Testis (tissue), 2 donors: ENCODE measurements at regions not wholly inside any gene's neighbourhood (a gene's known extent, or its start where the extent isn't known, plus 50 kb on each side); places are given as distances from the start of the nearest gene placed in this dataset.

Experiments used
- POLR2A ChIP-seq: fragments of 450-650 bp; IDR thresholded peaks from one replicate; pipeline ENCODE4 v1.6.1; 2017; ENCODE audit warnings: antibody characterized with exemption, mild to moderate bottlenecking, moderate library complexity
- TF ChIP-seq, protein P1 (sequence below), 3 experiments: fragments of 450-650 bp in 2 of 3; fragments of 200-600 bp in 1 of 3; sonication (generic) in 1 of 3; IDR thresholded peaks; one replicate each; pipeline ENCODE4 v1.5.1; 2016 to 2019; ENCODE audit warnings: antibody characterized with exemption in 3 of 3, mild to moderate bottlenecking in 2 of 3, moderate library complexity in 1 of 3

DNA sequence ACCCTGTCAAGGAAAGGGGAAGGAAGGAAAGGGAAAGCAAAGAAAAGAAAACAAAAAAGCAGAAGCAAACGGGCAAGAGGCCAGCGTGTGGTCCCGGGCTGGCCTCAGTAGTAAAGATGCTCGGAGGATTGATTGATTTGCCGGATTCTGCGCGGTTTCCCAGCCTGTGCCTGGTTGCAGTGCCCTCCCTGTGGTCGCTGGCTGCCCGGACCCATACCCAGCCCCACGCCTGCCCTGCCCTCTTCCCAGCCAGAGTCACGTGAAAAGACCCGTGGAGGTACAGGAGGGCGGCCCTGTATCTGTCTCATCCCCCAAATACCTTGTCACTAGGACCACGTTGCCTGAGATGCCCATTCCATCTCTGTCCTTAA is 55.1 kb upstream of the IMP4 start:
- TF ChIP-seq, protein P1, sequence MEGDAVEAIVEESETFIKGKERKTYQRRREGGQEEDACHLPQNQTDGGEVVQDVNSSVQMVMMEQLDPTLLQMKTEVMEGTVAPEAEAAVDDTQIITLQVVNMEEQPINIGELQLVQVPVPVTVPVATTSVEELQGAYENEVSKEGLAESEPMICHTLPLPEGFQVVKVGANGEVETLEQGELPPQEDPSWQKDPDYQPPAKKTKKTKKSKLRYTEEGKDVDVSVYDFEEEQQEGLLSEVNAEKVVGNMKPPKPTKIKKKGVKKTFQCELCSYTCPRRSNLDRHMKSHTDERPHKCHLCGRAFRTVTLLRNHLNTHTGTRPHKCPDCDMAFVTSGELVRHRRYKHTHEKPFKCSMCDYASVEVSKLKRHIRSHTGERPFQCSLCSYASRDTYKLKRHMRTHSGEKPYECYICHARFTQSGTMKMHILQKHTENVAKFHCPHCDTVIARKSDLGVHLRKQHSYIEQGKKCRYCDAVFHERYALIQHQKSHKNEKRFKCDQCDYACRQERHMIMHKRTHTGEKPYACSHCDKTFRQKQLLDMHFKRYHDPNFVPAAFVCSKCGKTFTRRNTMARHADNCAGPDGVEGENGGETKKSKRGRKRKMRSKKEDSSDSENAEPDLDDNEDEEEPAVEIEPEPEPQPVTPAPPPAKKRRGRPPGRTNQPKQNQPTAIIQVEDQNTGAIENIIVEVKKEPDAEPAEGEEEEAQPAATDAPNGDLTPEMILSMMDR (IDR thresholded peaks at IDR 0.05): no peak
- no peak for TF ChIP-seq POLR2A
